SH-SY5Y (cell line): ENCODE measurements at regions not wholly inside any gene's neighbourhood (a gene's known extent, or its start where the extent isn't known, plus 50 kb on each side); places are given as distances from the start of the nearest gene placed in this dataset.

Experiments
- GATA2 ChIP-seq: IDR thresholded peaks from 2 replicates; pipeline ENCODE4 v1.6.1; 2011; ENCODE audit warnings: mild to moderate bottlenecking, low read depth, low read length
- GATA3 ChIP-seq: IDR thresholded peaks from 2 replicates; pipeline ENCODE4 v1.6.1; 2011; ENCODE audit warnings: low read depth, mild to moderate bottlenecking, low read length, moderate library complexity

GRCh38 chr9:31030741-31031202 lies 1353.7 kb upstream of the ACO1 start:
- no peak for TF ChIP-seq GATA2
- TF ChIP-seq GATA3, result no peak
